ENCODE measurements at regions not wholly inside any gene's neighbourhood (a gene's known extent, or its start where the extent isn't known, plus 50 kb on each side); places are given as distances from the start of the nearest gene placed in this dataset.

GRCh38 chr12:127507341-127507740 is 759.6 kb upstream of the TMEM132C start:
- TF ChIP-seq, protein P1, sequence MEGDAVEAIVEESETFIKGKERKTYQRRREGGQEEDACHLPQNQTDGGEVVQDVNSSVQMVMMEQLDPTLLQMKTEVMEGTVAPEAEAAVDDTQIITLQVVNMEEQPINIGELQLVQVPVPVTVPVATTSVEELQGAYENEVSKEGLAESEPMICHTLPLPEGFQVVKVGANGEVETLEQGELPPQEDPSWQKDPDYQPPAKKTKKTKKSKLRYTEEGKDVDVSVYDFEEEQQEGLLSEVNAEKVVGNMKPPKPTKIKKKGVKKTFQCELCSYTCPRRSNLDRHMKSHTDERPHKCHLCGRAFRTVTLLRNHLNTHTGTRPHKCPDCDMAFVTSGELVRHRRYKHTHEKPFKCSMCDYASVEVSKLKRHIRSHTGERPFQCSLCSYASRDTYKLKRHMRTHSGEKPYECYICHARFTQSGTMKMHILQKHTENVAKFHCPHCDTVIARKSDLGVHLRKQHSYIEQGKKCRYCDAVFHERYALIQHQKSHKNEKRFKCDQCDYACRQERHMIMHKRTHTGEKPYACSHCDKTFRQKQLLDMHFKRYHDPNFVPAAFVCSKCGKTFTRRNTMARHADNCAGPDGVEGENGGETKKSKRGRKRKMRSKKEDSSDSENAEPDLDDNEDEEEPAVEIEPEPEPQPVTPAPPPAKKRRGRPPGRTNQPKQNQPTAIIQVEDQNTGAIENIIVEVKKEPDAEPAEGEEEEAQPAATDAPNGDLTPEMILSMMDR (IDR thresholded peaks at IDR 0.05; ENCODE audit: insufficient read depth, low read depth, low read length) = no peak
- CTCF ChIA-PET = no interaction called here
- Histone ChIP-seq H3K27me3 (ENCODE audit: control insufficient read depth, insufficient read depth, low read length) (no peaks in the 10 kb centered on the region), H3K4me3 (ENCODE audit: low read depth, low read length) (no peak overlapping the region), H3K36me3 (ENCODE audit: control insufficient read depth, insufficient read depth, low read length) (no peaks in the 10 kb centered on the region)
- no peak for DNase-seq (ENCODE audit: low read depth)
- POLR2A ChIA-PET = no interaction called here

DNA sequence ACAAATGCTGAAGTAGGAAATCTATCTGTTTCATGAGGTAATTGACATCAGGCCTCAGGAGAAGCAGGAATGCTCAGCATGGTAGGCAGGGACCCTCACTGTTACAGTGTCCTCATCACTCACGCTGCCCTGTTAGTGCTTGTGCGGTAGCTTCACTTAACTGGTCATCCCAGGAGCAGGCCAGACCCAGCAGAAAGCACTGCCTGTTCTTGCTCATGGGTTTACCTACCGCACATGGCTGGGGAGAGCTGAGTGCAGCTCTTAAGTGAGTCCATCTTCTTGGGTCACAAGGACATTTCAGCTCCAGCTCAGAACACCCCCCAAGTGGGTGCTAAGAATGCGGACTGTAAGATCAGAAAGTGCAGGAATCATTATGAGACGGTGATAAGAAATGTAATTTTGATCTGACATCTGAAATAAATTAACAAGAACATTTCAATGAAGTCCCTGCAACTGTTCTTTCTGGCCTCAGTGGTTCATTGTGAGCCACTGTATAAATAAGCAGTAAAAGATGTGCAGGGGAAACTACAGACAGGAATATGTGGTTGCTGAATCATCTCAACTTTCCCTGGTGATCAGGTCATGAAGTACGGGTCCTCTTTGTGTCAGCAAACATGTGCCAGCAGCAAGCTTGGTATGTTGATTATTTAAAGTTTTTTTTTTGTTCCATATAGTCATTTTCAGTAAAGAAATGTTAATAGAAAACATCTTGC is 757.7 kb upstream of the TMEM132C start:
- no peak overlapping the region for H3K4me3 ChIP-seq (ENCODE audit: low read depth, low read length)
- TF ChIP-seq, protein P1 (IDR thresholded peaks at IDR 0.05; ENCODE audit: insufficient read depth, low read depth, low read length) = no peak
- POLR2A ChIA-PET = interaction anchor here (0.6 kb wide), 1 partner anchor 1313 kb away, joined by 3 read pairs; no protein-coding TSS in a partner anchor
- no peaks in the 10 kb centered on the region for H3K27me3 ChIP-seq (ENCODE audit: control insufficient read depth, insufficient read depth, low read length)
- H3K36me3 ChIP-seq (ENCODE audit: control insufficient read depth, insufficient read depth, low read length) = no peaks in the 10 kb centered on the region
- CTCF ChIA-PET = interaction anchor here (1.2 to 3.2 kb wide), 4 partner anchors 8 to 168 kb away, joined by 3 to 11 read pairs (median 4); no protein-coding TSS in a partner anchor
- peak; percentile 64 for DNase-seq (ENCODE audit: low read depth)

DNA sequence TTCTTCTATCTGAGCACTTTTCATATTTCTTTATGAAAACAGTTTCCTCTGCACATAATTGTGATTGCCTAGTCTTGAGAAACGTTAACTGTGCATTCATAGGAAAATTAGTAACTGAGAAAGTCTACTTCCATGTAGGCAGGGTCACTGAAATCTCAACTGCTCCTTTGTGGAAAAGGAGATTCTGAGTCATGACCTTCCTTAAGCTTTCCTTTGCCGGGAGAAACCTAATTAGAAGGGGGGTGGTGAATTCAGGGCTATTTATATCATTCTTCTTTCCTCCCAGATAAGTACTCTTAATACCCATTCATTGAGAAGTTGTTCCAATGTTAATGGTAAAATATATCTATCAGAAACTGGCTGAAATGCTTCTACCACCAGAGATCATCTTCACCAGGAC is 751.0 kb upstream of the TMEM132C start:
- POLR2A ChIA-PET = no interaction called here
- no peak for DNase-seq (ENCODE audit: low read depth)
- no peaks in the 10 kb centered on the region for H3K36me3 ChIP-seq (ENCODE audit: control insufficient read depth, insufficient read depth, low read length)
- CTCF ChIA-PET = interaction anchor here (0.9 to 1.3 kb wide), 2 partner anchors 11 to 173 kb away, joined by 3 read pairs; no protein-coding TSS in a partner anchor
- TF ChIP-seq, protein P1 (IDR thresholded peaks at IDR 0.05; ENCODE audit: insufficient read depth, low read depth, low read length) = no peak
- H3K4me3 ChIP-seq (ENCODE audit: low read depth, low read length) = no peak overlapping the region
- H3K27me3 ChIP-seq (ENCODE audit: control insufficient read depth, insufficient read depth, low read length) = no peaks in the 10 kb centered on the region

GRCh38 chr12:127516467-127516866 is 750.5 kb upstream of the TMEM132C start:
- Histone ChIP-seq H3K4me3 (ENCODE audit: low read depth, low read length) (no peak overlapping the region), H3K27me3 (ENCODE audit: control insufficient read depth, insufficient read depth, low read length) (no peaks in the 10 kb centered on the region), H3K36me3 (ENCODE audit: control insufficient read depth, insufficient read depth, low read length) (no peaks in the 10 kb centered on the region)
- CTCF ChIA-PET = interaction anchor here (1.3 kb wide), 1 partner anchor 12 kb away, joined by 3 read pairs; no protein-coding TSS in a partner anchor
- no peak for DNase-seq (ENCODE audit: low read depth)
- POLR2A ChIA-PET = no interaction called here
- TF ChIP-seq, protein P1 (IDR thresholded peaks at IDR 0.05; ENCODE audit: insufficient read depth, low read depth, low read length) = no peak

GRCh38 chr12:127519779-127520178 is 747.2 kb upstream of the TMEM132C start:
- Histone ChIP-seq H3K27me3 (ENCODE audit: control insufficient read depth, insufficient read depth, low read length) (no peaks in the 10 kb centered on the region), H3K36me3 (ENCODE audit: control insufficient read depth, insufficient read depth, low read length) (no peaks in the 10 kb centered on the region), H3K4me3 (ENCODE audit: low read depth, low read length) (no peak overlapping the region)
- CTCF ChIA-PET = no interaction called here
- TF ChIP-seq, protein P1 (IDR thresholded peaks at IDR 0.05; ENCODE audit: insufficient read depth, low read depth, low read length) = no peak
- POLR2A ChIA-PET = no interaction called here
- DNase-seq (ENCODE audit: low read depth) = no peak
